A549 (cell line): ENCODE measurements at regions not wholly inside any gene's neighbourhood (a gene's known extent, or its start where the extent isn't known, plus 50 kb on each side); places are given as distances from the start of the nearest gene placed in this dataset.

Source experiments
- ATAC-seq, 2 experiments: fragments of 200-7000 bp in 1 of 2; fragments of >200 bp in 1 of 2; cut with Nextera tagmentation in 1 of 2; cut with Tn5 transposase in 1 of 2; 3 replicates each; pipeline versions ENCODE4 v1.8.0 to v1.9.1; 2018 to 2020; ENCODE audit warnings: mild to moderate bottlenecking in 1 of 2, moderate library complexity in 1 of 2
- CTCF ChIA-PET: fragments of 300-600 bp; sonication (Branson Sonifier 250); formaldehyde crosslinking; extraction: SDS; loops from one replicate; lab custom pipeline; 2021; ENCODE audit warnings: antibody characterized with exemption, inconsistent platforms; lab: Yijun Ruan, JAX
- POLR2A ChIA-PET: fragments of 350-600 bp; formaldehyde crosslinking; extraction: SDS; loops from one replicate; lab custom pipeline; 2021; ENCODE audit warnings: antibody characterized with exemption, inconsistent platforms; lab: Yijun Ruan, JAX
- DNase-seq, 2 experiments: peaks; one replicate each; pipeline versions ENCODE4 v3.0.0 to v3.0.0-alpha.2; 2011 to 2016; ENCODE audit warnings: low read depth in 1 of 2, low spot score in 1 of 2
- FAIRE-seq: peaks from 2 replicates; lab custom pipeline; 2011; peaks lifted over from hg19 to GRCh38; lab: Jason Lieb, UNC
- H3K27ac ChIP-seq, 2 experiments: fragments of >200 bp; sonication (Bioruptor Twin); formaldehyde crosslinking; 3 replicates each; pipeline ENCODE4 v1.5.1; 2016 to 2017
- H3K4me1 ChIP-seq: fragments of >200 bp; sonication (Bioruptor Twin); formaldehyde crosslinking; 3 replicates; pipeline ENCODE4 v1.6.1; 2016
- H3K4me2 ChIP-seq: fragments of >200 bp; sonication (Bioruptor Twin); formaldehyde crosslinking; 3 replicates; pipeline ENCODE4 v1.6.1; 2016
- H3K4me3 ChIP-seq: fragments of >200 bp; sonication (Bioruptor Twin); formaldehyde crosslinking; 3 replicates; pipeline ENCODE4 v1.5.1; 2016
- H3K9me3 ChIP-seq: fragments of >200 bp; sonication (Bioruptor Twin); formaldehyde crosslinking; 3 replicates; pipeline ENCODE4 v1.6.1; 2016
- CHD4 ChIP-seq: fragments of 200-600 bp; sonication (generic); IDR thresholded peaks from 2 replicates; pipeline ENCODE4 v1.6.1; 2016; ENCODE audit warnings: antibody characterized with exemption, mild to moderate bottlenecking, borderline replicate concordance
- EHF ChIP-seq: fragments of 250-450 bp; sonication (Bioruptor Pico); IDR thresholded peaks from 2 replicates; pipeline ENCODE4 v1.5.0; 2020; ENCODE audit warnings: mild to moderate bottlenecking
- EHMT2 ChIP-seq: fragments of 200-600 bp; sonication (generic); IDR thresholded peaks from 2 replicates; pipeline ENCODE4 v1.6.1; 2016; ENCODE audit warnings: antibody characterized with exemption, low read depth, mild to moderate bottlenecking, moderate library complexity
- FOSB ChIP-seq: fragments of 250-450 bp; sonication (Bioruptor Pico); IDR thresholded peaks from 2 replicates; pipeline ENCODE4 v1.5.0; 2020; ENCODE audit warnings: mild to moderate bottlenecking, moderate library complexity
- FOXS1 ChIP-seq: fragments of 250-450 bp; sonication (Bioruptor Pico); IDR thresholded peaks from 2 replicates; pipeline ENCODE4 v1.5.0; 2020; ENCODE audit warnings: mild to moderate bottlenecking, moderate library complexity
- GATA3 ChIP-seq: IDR thresholded peaks from 2 replicates; pipeline ENCODE4 v1.6.1; 2012; ENCODE audit warnings: borderline replicate concordance
- HOXA7 ChIP-seq: fragments of 250-450 bp; sonication (Bioruptor Pico); IDR thresholded peaks from 2 replicates; pipeline ENCODE4 v1.5.0; 2020; ENCODE audit warnings: mild to moderate bottlenecking, moderate library complexity
- HOXB13 ChIP-seq: fragments of 250-450 bp; sonication (Bioruptor Pico); IDR thresholded peaks from 2 replicates; pipeline ENCODE4 v1.5.0; 2020; ENCODE audit warnings: low read depth, mild to moderate bottlenecking, moderate library complexity
- JUN ChIP-seq, 2 experiments: fragments of >200 bp; sonication (Bioruptor Twin); formaldehyde crosslinking; IDR thresholded peaks; 2 replicates in 1 of 2; 3 replicates in 1 of 2; pipeline ENCODE4 v1.6.1; 2016 to 2017
- NFE2L2 ChIP-seq: fragments of 150-350 bp; conservative IDR thresholded peaks from 2 replicates; pipeline ENCODE4 v1.6.1; 2014; ENCODE audit warnings: low read length
- PBX3 ChIP-seq: IDR thresholded peaks from 2 replicates; pipeline ENCODE4 v1.6.1; 2012
- RARB ChIP-seq: fragments of 250-450 bp; sonication (Bioruptor Pico); IDR thresholded peaks from 2 replicates; pipeline ENCODE4 v1.8.0; 2021; ENCODE audit warnings: mild to moderate bottlenecking, moderate library complexity
- RCOR1 ChIP-seq: fragments of 150-350 bp; IDR thresholded peaks from 2 replicates; pipeline ENCODE4 v1.6.1; 2014; ENCODE audit warnings: antibody characterized with exemption, low read length, low read depth
- RNF2 ChIP-seq: fragments of 200-600 bp; sonication (generic); IDR thresholded peaks from 2 replicates; pipeline ENCODE4 v1.6.1; 2016; ENCODE audit warnings: low read depth, mild to moderate bottlenecking, antibody characterized with exemption, moderate library complexity, borderline replicate concordance
- SREBF2 ChIP-seq: fragments of 450-650 bp; IDR thresholded peaks from 2 replicates; pipeline ENCODE4 v1.6.1; 2014; ENCODE audit warnings: mild to moderate bottlenecking, moderate library complexity
- TFCP2L1 ChIP-seq: fragments of 250-450 bp; sonication (Bioruptor Pico); IDR thresholded peaks from 2 replicates; pipeline ENCODE4 v1.5.0; 2021; ENCODE audit warnings: mild to moderate bottlenecking
- TP53 ChIP-seq: fragments of 250-450 bp; sonication (Bioruptor Pico); IDR thresholded peaks from 2 replicates; pipeline ENCODE4 v1.5.0; 2021; ENCODE audit warnings: mild to moderate bottlenecking, moderate library complexity
- ZFP36 ChIP-seq: fragments of 450-650 bp; IDR thresholded peaks from 2 replicates; pipeline ENCODE4 v1.6.1; 2014; ENCODE audit warnings: borderline replicate concordance; ENCODE audit not compliant: partially characterized antibody
- ZNF302 ChIP-seq: fragments of 250-450 bp; sonication (Bioruptor Pico); IDR thresholded peaks from 2 replicates; pipeline ENCODE4 v1.9.0; 2021; ENCODE audit warnings: inconsistent platforms, mild to moderate bottlenecking, moderate library complexity
- ZSCAN20 ChIP-seq: fragments of 250-450 bp; sonication (Bioruptor Pico); IDR thresholded peaks from 2 replicates; pipeline ENCODE4 v1.8.0; 2022; ENCODE audit warnings: mild to moderate bottlenecking, moderate library complexity
- WGBS: methylation state at CpG from one replicate; pipeline ENCODE4 v1.1.6; 2017; ENCODE audit errors: missing lambda C conversion rate; 5-methylcytosine and 5-hydroxymethylcytosine counted together
- TF ChIP-seq, protein P1 (sequence below): fragments of >200 bp; sonication (Bioruptor Twin); formaldehyde crosslinking; IDR thresholded peaks from 3 replicates; pipeline ENCODE4 v1.6.1; 2016
- TF ChIP-seq, protein P2 (sequence below): fragments of 450-650 bp; IDR thresholded peaks from 2 replicates; pipeline ENCODE4 v1.6.1; 2014; ENCODE audit warnings: antibody characterized with exemption
- TF ChIP-seq, protein P3 (sequence below): fragments of >200 bp; sonication (Bioruptor Twin); formaldehyde crosslinking; IDR thresholded peaks from 3 replicates; pipeline ENCODE4 v1.5.1; 2016
- TF ChIP-seq, protein P4 (sequence below): fragments of 150-350 bp; IDR thresholded peaks from 2 replicates; pipeline ENCODE4 v1.6.1; 2014; ENCODE audit warnings: low read depth, mild to moderate bottlenecking, low read length

- DNase-seq (no peak), ATAC-seq (no peak)
- 86% methylated on average over 1 of the region's 1 CpG for WGBS
- CTCF ChIA-PET, result no interaction called here
- Histone ChIP-seq H3K4me1 (no peaks in the 10 kb centered on the region), H3K4me3 (no peak overlapping the region), H3K9me3 (no peaks in the 10 kb centered on the region)
- POLR2A ChIA-PET, result no interaction called here
- TF ChIP-seq FOSB, result no peak
- no peak for TF ChIP-seq RNF2
- TF ChIP-seq, protein P1, sequence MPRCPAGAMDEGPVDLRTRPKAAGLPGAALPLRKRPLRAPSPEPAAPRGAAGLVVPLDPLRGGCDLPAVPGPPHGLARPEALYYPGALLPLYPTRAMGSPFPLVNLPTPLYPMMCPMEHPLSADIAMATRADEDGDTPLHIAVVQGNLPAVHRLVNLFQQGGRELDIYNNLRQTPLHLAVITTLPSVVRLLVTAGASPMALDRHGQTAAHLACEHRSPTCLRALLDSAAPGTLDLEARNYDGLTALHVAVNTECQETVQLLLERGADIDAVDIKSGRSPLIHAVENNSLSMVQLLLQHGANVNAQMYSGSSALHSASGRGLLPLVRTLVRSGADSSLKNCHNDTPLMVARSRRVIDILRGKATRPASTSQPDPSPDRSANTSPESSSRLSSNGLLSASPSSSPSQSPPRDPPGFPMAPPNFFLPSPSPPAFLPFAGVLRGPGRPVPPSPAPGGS, result no peak
- no peak for TF ChIP-seq TP53 (CRISPR knock-in tag)
- TF ChIP-seq ZSCAN20 (CRISPR knock-in tag), result no peak
- TF ChIP-seq PBX3, result no peak
- TF ChIP-seq EHF (CRISPR knock-in tag), result no peak
- TF ChIP-seq GATA3, result no peak
- no peak for TF ChIP-seq NFE2L2
- no peak for TF ChIP-seq SREBF2
- no peak for TF ChIP-seq RCOR1
- TF ChIP-seq, protein P2, sequence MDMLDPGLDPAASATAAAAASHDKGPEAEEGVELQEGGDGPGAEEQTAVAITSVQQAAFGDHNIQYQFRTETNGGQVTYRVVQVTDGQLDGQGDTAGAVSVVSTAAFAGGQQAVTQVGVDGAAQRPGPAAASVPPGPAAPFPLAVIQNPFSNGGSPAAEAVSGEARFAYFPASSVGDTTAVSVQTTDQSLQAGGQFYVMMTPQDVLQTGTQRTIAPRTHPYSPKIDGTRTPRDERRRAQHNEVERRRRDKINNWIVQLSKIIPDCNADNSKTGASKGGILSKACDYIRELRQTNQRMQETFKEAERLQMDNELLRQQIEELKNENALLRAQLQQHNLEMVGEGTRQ, result no peak
- no peak for TF ChIP-seq CHD4
- TF ChIP-seq, protein P3, sequence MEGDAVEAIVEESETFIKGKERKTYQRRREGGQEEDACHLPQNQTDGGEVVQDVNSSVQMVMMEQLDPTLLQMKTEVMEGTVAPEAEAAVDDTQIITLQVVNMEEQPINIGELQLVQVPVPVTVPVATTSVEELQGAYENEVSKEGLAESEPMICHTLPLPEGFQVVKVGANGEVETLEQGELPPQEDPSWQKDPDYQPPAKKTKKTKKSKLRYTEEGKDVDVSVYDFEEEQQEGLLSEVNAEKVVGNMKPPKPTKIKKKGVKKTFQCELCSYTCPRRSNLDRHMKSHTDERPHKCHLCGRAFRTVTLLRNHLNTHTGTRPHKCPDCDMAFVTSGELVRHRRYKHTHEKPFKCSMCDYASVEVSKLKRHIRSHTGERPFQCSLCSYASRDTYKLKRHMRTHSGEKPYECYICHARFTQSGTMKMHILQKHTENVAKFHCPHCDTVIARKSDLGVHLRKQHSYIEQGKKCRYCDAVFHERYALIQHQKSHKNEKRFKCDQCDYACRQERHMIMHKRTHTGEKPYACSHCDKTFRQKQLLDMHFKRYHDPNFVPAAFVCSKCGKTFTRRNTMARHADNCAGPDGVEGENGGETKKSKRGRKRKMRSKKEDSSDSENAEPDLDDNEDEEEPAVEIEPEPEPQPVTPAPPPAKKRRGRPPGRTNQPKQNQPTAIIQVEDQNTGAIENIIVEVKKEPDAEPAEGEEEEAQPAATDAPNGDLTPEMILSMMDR, result no peak
- no peak for TF ChIP-seq HOXA7
- no peak for TF ChIP-seq ZFP36
- TF ChIP-seq EHMT2, result no peak
- no peak for TF ChIP-seq TFCP2L1 (CRISPR knock-in tag)
- no peak for TF ChIP-seq RARB (CRISPR knock-in tag)
- TF ChIP-seq, all 56 proteins: peak for 0
- FAIRE-seq, result no peak
- Histone ChIP-seq H3K4me2 (no peak overlapping the region), H3K27ac (no peak overlapping the region)
These were observed 165.8 kb downstream of the KCTD12 start for GRCh38 chr13:76720416-76720815.

DNA sequence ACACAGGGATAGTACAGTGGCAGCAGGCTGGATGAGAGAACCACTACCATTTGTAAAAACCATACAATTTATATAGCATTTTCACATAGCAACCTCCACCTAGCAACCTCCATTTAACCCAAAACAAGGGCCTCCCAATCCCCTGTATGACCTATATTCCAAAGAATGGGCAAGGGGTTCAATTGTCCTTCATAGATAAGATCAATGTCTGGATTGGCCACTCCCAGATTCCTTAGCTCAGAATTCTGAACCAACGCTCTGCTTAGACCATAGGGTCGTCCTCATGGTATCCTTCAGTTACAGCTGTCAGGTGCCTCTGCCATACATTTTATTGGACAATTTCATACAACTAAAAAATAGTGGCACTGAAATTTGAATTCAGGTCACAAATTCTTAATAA lies 166.2 kb downstream of the KCTD12 start:
- Histone ChIP-seq H3K4me1 (no peaks in the 10 kb centered on the region), H3K4me2 (no peak overlapping the region), H3K9me3 (no peaks in the 10 kb centered on the region), H3K27ac (no peak overlapping the region), H3K4me3 (no peak overlapping the region)
- DNase-seq (no peak), FAIRE-seq (no peak), ATAC-seq (no peak)
- ChIA-PET CTCF (no interaction called here), POLR2A (no interaction called here)
- TF ChIP-seq FOXS1 (CRISPR knock-in tag) (no peak), FOSB (no peak), ZNF302 (CRISPR knock-in tag) (no peak), HOXB13 (no peak), JUN (IDR thresholded peaks at IDR 0.05) (no peak), TFCP2L1 (CRISPR knock-in tag) (no peak), EHMT2 (no peak)
- TF ChIP-seq, protein P1, result no peak
- TF ChIP-seq, protein P3, result no peak
- TF ChIP-seq, protein P4, sequence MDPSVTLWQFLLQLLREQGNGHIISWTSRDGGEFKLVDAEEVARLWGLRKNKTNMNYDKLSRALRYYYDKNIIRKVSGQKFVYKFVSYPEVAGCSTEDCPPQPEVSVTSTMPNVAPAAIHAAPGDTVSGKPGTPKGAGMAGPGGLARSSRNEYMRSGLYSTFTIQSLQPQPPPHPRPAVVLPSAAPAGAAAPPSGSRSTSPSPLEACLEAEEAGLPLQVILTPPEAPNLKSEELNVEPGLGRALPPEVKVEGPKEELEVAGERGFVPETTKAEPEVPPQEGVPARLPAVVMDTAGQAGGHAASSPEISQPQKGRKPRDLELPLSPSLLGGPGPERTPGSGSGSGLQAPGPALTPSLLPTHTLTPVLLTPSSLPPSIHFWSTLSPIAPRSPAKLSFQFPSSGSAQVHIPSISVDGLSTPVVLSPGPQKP, result no peak
- WGBS, result 64% methylated on average over 2 of the region's 2 CpGs
